HCT116 (cell line): ENCODE measurements at regions not wholly inside any gene's neighbourhood (a gene's known extent, or its start where the extent isn't known, plus 50 kb on each side); places are given as distances from the start of the nearest gene placed in this dataset.

Experiments
- ATAC-seq: fragments of 200-7000 bp; cut with Tn5 transposase; 2 replicates; pipeline ENCODE4 v1.9.1; 2020; ENCODE audit warnings: mild to moderate bottlenecking, moderate library complexity
- BruUV-seq: library from RNA; stranded (reverse); fragments of 400-500 nt; replicated peaks from 2 replicates; lab custom pipeline; 2021; lab: Mats Ljungman, UMichigan
- CTCF ChIA-PET: fragments of 300-600 bp; sonication (Branson Sonifier 250); formaldehyde crosslinking; loops from one replicate; lab custom pipeline; 2021; ENCODE audit warnings: antibody characterized with exemption; lab: Charles Lee
- POLR2A ChIA-PET: fragments of 300-600, 350-600 bp; sonication (Branson Sonifier 250); formaldehyde crosslinking; loops from one replicate; lab custom pipeline; 2021; ENCODE audit warnings: antibody characterized with exemption; lab: Charles Lee
- RAD21 ChIA-PET, 2 experiments: fragments of 300-600 bp; sonication (Branson Sonifier 250); formaldehyde crosslinking; loops; one replicate each; lab custom pipeline; 2023; ENCODE audit warnings: low total read pairs in 2 of 2; ENCODE audit not compliant: uncharacterized antibody in 2 of 2, unreplicated experiment in 2 of 2, low non-redundant PET in 1 of 2; lab: Charles Lee
- DNase-seq: peaks from one replicate; pipeline ENCODE4 v3.0.0-alpha.2; 2010; ENCODE audit warnings: low read depth, low spot score
- H2AFZ ChIP-seq: fragments of 200-600 bp; shearing (Covaris generic), sonication (generic); 2 replicates; pipeline ENCODE4 v1.6.1; 2017; ENCODE audit warnings: low read depth, mixed run types, mixed read lengths, antibody characterized with exemption, low read length; ENCODE audit not compliant: poor library complexity, severe bottlenecking
- H3K27ac ChIP-seq: 2 replicates; pipeline ENCODE4 v1.5.1; 2012; ENCODE audit warnings: low read depth, low read length
- H3K27me3 ChIP-seq: fragments of 200-600 bp; sonication (generic); 2 replicates; pipeline ENCODE4 v1.6.1; 2016; ENCODE audit warnings: mixed run types, low read length, mixed read lengths; ENCODE audit not compliant: insufficient read depth
- H3K36me3 ChIP-seq, 2 experiments: fragments of 200-500 bp in 1 of 2; fragments of 200-600 bp in 1 of 2; sonication (Bioruptor generic) in 1 of 2; sonication (generic) in 1 of 2; 2 replicates each; pipeline versions ENCODE4 v1.5.1 to v1.6.1; 2014 to 2016; ENCODE audit warnings: low read length in 2 of 2, inconsistent platforms in 1 of 2, mixed read lengths in 1 of 2, mixed run types in 1 of 2; ENCODE audit not compliant: insufficient read depth in 2 of 2, control insufficient read depth in 1 of 2
- H3K4me1 ChIP-seq, 2 experiments: fragments of 200-600 bp in 1 of 2; sonication (generic) in 1 of 2; 2 replicates each; pipeline versions ENCODE4 v1.5.1 to v1.6.1; 2012 to 2017; ENCODE audit warnings: low read length in 2 of 2, inconsistent platforms in 1 of 2, mild to moderate bottlenecking in 1 of 2, mixed read lengths in 1 of 2, mixed run types in 1 of 2, moderate library complexity in 1 of 2; ENCODE audit not compliant: insufficient read depth in 2 of 2, control insufficient read depth in 1 of 2
- H3K4me2 ChIP-seq: fragments of 200-600 bp; sonication (generic); 2 replicates; pipeline ENCODE4 v1.6.1; 2017; ENCODE audit warnings: mixed run types, low read length, mixed read lengths
- H3K4me3 ChIP-seq, 2 experiments: fragments of 200-600 bp in 1 of 2; sonication (generic) in 1 of 2; replicated peaks in 1 of 2; 2 replicates each; pipeline ENCODE4 v1.5.1; 2011 to 2016; ENCODE audit warnings: low read length in 2 of 2, control low read depth in 1 of 2, low read depth in 1 of 2, mild to moderate bottlenecking in 1 of 2, mixed read lengths in 1 of 2, mixed run types in 1 of 2
- H3K79me2 ChIP-seq: fragments of 200-600 bp; sonication (generic); 2 replicates; pipeline ENCODE4 v1.6.1; 2017; ENCODE audit warnings: mild to moderate bottlenecking, mixed run types, low read length, moderate library complexity, mixed read lengths; ENCODE audit not compliant: insufficient read depth
- H3K9ac ChIP-seq: fragments of 200-600 bp; sonication (generic); 2 replicates; pipeline ENCODE4 v1.6.1; 2016; ENCODE audit warnings: low read length, mixed read lengths
- H3K9me2 ChIP-seq: fragments of 200-600 bp; sonication (generic), shearing (Covaris generic); 2 replicates; pipeline ENCODE4 v1.6.1; 2017; ENCODE audit warnings: mixed run types, mild to moderate bottlenecking, moderate library complexity; ENCODE audit not compliant: insufficient read depth
- H3K9me3 ChIP-seq, 2 experiments: fragments of 200-500 bp in 1 of 2; fragments of 200-600 bp in 1 of 2; sonication (Bioruptor generic) in 1 of 2; sonication (generic) in 1 of 2; 2 replicates each; pipeline ENCODE4 v1.6.1; 2014 to 2017; ENCODE audit warnings: low read length in 2 of 2, mixed read lengths in 2 of 2, inconsistent platforms in 1 of 2, low read depth in 1 of 2, mild to moderate bottlenecking in 1 of 2, mixed run types in 1 of 2, moderate library complexity in 1 of 2; ENCODE audit not compliant: control insufficient read depth in 1 of 2, insufficient read depth in 1 of 2
- H4K20me1 ChIP-seq: fragments of 200-600 bp; sonication (generic), shearing (Covaris generic); 2 replicates; pipeline ENCODE4 v1.6.1; 2017; ENCODE audit warnings: mixed run types, mild to moderate bottlenecking, moderate library complexity; ENCODE audit not compliant: insufficient read depth
- CEBPB ChIP-seq: IDR thresholded peaks from 2 replicates; pipeline ENCODE4 v1.6.1; 2012; ENCODE audit warnings: low read depth
- EGR1 ChIP-seq: IDR thresholded peaks from 2 replicates; pipeline ENCODE4 v1.6.1; 2012; ENCODE audit warnings: low read depth
- EZH2 ChIP-seq: fragments of 200-600 bp; sonication (generic); IDR thresholded peaks from 2 replicates; pipeline ENCODE4 v1.6.1; 2017; ENCODE audit warnings: antibody characterized with exemption, mixed run types
- EZH2phosphoT487 ChIP-seq: fragments of 200-600 bp; IDR thresholded peaks from 2 replicates; pipeline ENCODE4 v1.6.1; 2018; ENCODE audit warnings: antibody characterized with exemption, borderline replicate concordance
- RAD21 ChIP-seq: IDR thresholded peaks from 2 replicates; pipeline ENCODE4 v1.6.1; 2012; ENCODE audit warnings: low read depth, mild to moderate bottlenecking
- SIN3A ChIP-seq: IDR thresholded peaks from 2 replicates; pipeline ENCODE4 v1.6.1; 2012; ENCODE audit warnings: low read depth
- SP1 ChIP-seq: IDR thresholded peaks from 2 replicates; pipeline ENCODE4 v1.6.1; 2012; ENCODE audit warnings: low read depth
- intact Hi-C: fragments of 100-400 bp; cut with micrococcal nuclease; formaldehyde crosslinking; loops from 2 replicates; pipeline ENCODE4 v1.10.0; 2022
- TF ChIP-seq, protein P1 (sequence below): IDR thresholded peaks from 2 replicates; pipeline ENCODE4 v1.6.1; 2012; ENCODE audit warnings: low read depth
- TF ChIP-seq, protein P2 (sequence below): IDR thresholded peaks from 2 replicates; pipeline ENCODE4 v1.6.1; 2011; ENCODE audit warnings: mild to moderate bottlenecking, low read length, moderate library complexity; ENCODE audit not compliant: insufficient replicate concordance; ENCODE audit errors: extremely low read depth
- TF ChIP-seq, protein P3 (sequence below): IDR thresholded peaks from 2 replicates; pipeline ENCODE4 v1.6.1; 2012

DNA sequence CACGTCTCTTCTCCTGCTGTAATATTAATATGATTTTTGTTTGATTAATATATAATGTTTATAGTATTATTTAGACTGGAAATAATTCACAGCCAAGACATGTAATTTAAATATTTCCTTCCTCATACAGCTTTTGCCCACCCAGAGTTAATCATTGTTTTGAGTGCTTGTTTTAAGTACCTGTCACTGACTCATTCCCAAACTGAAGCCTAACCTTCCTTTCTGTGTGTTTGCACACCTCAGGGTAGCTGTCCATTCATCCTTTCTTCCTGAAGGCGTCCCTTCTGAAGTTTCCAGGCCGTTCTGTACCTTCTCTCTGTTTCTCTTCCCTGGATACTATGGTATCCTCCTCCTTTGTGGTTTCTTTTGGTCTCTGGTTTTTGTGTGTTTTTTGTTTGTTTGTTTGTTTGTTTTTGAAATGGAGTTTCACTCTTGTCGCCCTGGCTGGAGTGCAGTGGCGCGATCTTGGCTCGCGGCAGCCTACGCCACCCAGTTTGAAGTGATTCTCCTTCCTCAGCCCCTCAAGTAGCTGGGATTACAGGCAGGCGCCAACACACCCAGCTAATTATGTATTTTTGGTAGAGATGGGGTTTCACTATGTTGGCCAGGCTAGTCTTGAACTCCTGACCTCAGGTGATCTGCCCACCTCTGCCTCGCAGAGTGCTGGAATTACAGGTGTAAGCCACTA is 312.4 kb downstream of the DOCK8 start:
- no TSS peak for BruUV-seq
- Histone ChIP-seq H3K9ac (no peak overlapping the region), H3K27ac (no peak overlapping the region), H3K36me3 (no peaks in the 10 kb centered on the region), H3K9me3 (no peaks in the 10 kb centered on the region), H3K4me3 (no peak overlapping the region), H3K27me3 (no peaks in the 10 kb centered on the region), H3K79me2 (peaks cover 33% of the 10 kb centered on the region), H3K9me2 (no peaks in the 10 kb centered on the region), H2AFZ (no peak overlapping the region), H3K4me2 (no peak overlapping the region), H4K20me1 (no peaks in the 10 kb centered on the region), H3K4me1 (peaks cover 8 to 16% of the 10 kb centered on the region in 2 experiments)
- no peak for ATAC-seq
- ChIA-PET CTCF (no interaction called here), RAD21 (no interaction called here), POLR2A (no interaction called here)
- TF ChIP-seq, protein P1, sequence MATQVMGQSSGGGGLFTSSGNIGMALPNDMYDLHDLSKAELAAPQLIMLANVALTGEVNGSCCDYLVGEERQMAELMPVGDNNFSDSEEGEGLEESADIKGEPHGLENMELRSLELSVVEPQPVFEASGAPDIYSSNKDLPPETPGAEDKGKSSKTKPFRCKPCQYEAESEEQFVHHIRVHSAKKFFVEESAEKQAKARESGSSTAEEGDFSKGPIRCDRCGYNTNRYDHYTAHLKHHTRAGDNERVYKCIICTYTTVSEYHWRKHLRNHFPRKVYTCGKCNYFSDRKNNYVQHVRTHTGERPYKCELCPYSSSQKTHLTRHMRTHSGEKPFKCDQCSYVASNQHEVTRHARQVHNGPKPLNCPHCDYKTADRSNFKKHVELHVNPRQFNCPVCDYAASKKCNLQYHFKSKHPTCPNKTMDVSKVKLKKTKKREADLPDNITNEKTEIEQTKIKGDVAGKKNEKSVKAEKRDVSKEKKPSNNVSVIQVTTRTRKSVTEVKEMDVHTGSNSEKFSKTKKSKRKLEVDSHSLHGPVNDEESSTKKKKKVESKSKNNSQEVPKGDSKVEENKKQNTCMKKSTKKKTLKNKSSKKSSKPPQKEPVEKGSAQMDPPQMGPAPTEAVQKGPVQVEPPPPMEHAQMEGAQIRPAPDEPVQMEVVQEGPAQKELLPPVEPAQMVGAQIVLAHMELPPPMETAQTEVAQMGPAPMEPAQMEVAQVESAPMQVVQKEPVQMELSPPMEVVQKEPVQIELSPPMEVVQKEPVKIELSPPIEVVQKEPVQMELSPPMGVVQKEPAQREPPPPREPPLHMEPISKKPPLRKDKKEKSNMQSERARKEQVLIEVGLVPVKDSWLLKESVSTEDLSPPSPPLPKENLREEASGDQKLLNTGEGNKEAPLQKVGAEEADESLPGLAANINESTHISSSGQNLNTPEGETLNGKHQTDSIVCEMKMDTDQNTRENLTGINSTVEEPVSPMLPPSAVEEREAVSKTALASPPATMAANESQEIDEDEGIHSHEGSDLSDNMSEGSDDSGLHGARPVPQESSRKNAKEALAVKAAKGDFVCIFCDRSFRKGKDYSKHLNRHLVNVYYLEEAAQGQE, result no peak
- no peak for TF ChIP-seq EZH2
- TF ChIP-seq, protein P2, sequence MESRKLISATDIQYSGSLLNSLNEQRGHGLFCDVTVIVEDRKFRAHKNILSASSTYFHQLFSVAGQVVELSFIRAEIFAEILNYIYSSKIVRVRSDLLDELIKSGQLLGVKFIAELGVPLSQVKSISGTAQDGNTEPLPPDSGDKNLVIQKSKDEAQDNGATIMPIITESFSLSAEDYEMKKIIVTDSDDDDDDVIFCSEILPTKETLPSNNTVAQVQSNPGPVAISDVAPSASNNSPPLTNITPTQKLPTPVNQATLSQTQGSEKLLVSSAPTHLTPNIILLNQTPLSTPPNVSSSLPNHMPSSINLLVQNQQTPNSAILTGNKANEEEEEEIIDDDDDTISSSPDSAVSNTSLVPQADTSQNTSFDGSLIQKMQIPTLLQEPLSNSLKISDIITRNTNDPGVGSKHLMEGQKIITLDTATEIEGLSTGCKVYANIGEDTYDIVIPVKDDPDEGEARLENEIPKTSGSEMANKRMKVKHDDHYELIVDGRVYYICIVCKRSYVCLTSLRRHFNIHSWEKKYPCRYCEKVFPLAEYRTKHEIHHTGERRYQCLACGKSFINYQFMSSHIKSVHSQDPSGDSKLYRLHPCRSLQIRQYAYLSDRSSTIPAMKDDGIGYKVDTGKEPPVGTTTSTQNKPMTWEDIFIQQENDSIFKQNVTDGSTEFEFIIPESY, result no peak
- no peak for TF ChIP-seq RAD21
- TF ChIP-seq SP1, result no peak
- no peak for TF ChIP-seq SIN3A
- TF ChIP-seq EGR1, result no peak
- TF ChIP-seq CEBPB, result no peak
- TF ChIP-seq, protein P3, sequence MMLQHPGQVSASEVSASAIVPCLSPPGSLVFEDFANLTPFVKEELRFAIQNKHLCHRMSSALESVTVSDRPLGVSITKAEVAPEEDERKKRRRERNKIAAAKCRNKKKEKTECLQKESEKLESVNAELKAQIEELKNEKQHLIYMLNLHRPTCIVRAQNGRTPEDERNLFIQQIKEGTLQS, result no peak
- no peak for TF ChIP-seq EZH2phosphoT487
- DNase-seq, result no peak
- intact Hi-C loops, result loop anchor here (10.0 kb wide), 1 partner anchor 62 kb away; no protein-coding TSS in a partner anchor
